Activated CD4-positive, alpha-beta T cell treated with anti-CD3 and anti-CD28 coated beads, Interleukin-2, amount 50 U/mL, for 24 hours (primary cell): ENCODE measurements at regions not wholly inside any gene's neighbourhood (a gene's known extent, or its start where the extent isn't known, plus 50 kb on each side); places are given as distances from the start of the nearest gene placed in this dataset.

Experiments used
- DNase-seq, 2 donors: peaks; one replicate each; pipeline ENCODE4 v3.0.0-alpha.2; 2020; ENCODE audit warnings: low read depth in 1 of 2, low spot score in 1 of 2

GRCh38 chr10:60522617-60523016, 132.9 kb upstream of the ANK3 start:
- DNase-seq: no peak

DNA sequence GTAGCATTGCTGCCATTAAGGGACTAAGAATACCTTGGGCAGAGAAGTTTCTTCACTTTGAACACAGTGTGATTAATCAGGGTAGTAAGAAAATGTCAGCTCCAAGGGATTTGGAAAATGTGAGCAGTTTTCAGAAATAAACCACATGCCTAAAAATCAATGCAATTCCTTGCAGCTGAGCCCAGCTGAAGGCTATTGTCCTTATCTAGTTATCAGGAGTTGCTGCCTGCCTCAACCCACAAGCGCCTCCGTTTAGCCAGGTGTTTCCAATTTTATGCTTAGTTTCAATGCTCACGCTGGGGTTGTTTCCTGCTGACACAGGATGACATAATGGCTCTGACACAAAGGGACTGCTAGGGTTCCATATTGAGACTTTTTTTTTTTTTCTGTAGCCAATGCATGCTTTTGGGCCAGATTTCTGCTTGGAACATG, 132.3 kb upstream of the ANK3 start:
- DNase-seq: no peak

DNA sequence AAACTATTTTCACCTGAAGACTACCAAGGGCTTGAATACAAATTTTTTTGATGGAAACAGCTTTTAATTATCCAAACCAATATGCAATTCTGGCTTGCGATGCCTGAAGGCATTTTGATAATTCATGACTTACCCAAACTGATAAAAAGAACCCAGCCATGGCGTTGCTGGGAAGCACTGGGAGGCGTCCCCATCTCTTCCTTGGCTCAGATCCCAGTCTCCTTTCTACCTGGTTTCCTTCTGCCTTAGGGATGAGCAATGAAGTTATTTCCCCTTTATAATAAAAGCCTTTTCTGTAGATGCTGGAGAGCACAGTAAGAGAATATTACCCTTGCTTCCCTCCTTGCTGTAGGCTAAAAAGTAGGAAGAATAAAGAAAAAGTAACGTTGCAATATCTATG, 129.1 kb upstream of the ANK3 start:
- DNase-seq: no peak

DNA sequence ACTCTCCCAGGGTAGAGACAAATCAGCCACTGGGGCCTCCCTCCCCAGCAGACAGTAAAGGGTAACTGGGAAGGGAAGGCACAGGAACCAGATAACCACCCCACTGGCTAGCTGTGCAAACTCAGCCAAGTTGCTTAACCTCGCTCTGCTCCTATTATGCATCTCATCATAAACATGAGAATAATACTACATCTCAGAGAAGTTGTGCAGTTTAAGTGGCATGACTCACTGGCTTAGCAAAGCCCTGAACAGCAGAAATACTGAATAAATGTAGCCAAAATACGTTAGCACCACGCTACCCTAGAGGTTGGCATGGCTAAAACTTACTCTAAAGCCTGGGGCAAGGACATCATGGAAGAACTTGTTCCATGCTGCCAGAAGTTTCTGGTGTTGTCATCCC, 128.1 kb upstream of the ANK3 start:
- no peak for DNase-seq

- DNase-seq: no peak
Observed at GRCh38 chr10:60513281-60513680, 123.6 kb upstream of the ANK3 start.

DNA sequence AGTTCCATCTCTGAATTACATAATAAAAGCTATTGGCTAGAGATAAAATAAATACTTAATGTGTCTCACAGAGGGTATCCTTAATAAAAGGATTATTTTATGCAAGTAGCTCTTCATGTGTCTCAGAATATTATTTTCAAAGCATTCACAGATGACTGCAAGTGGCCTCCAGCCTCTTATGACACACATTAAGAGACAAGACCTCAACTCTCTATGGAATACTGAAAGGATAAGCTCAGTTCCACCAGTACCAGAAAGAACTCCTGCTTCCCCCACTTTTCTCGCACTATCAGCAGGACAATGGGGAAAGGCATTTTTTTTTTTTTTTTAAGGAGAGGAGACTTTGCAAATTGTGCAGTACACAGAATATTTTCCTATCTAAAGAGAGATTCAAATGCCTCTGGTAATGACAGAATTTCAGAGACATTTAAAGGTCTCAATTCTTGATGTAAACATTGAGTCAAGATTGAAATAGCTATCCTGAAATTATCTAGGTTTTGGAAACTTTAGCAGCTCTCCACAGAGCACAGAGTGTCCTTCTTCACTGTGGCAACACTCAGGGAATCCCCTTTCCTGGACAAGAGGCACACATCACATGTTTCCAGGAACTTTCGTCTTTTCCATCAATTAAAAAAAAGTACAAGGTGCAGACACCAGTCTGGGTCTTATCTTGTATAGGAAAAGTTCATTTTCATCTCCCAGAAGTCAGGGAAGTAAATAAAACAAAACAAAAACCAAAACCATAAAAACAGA, 122.0 kb upstream of the ANK3 start:
- no peak for DNase-seq

DNA sequence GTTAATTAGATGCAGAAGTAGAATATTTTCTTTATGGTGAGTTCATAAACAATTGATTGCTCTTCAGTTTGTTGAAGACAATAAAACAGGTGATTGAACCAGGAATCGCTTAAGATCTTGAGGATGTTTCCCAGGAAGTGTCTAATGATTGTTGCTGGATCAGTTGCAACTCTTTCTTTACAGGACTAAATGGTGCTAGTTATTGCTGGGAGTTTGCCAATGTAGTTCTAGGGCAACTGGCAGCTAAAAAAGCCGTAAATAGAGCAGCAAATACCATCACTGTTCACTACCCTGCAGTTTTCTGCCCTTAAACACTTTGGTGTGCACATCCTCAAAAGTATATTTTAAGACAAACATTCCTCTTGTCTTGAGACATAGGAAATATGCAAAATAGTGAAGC, 119.2 kb upstream of the ANK3 start:
- no peak for DNase-seq

DNA sequence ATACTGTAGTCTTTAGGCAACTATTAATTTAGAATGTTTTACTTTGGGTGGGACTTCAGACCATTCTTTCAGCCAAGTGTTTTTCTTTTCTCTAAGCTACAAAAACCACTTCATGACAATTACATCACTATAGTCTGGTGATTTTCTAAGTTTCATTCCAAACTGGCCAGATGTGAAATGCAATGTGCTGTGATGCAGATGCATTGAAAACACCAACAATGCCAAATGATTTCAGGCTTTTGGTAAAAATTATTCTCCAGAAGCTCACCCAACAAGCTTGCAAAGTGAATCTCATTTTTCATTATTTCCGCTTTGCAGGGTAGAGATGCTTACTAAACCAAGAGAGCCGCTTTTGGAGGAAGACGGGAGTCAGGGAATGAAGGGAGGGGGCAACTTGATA, 118.4 kb upstream of the ANK3 start:
- DNase-seq: no peak

GRCh38 chr10:60502621-60503020, 112.9 kb upstream of the ANK3 start:
- no peak for DNase-seq

DNA sequence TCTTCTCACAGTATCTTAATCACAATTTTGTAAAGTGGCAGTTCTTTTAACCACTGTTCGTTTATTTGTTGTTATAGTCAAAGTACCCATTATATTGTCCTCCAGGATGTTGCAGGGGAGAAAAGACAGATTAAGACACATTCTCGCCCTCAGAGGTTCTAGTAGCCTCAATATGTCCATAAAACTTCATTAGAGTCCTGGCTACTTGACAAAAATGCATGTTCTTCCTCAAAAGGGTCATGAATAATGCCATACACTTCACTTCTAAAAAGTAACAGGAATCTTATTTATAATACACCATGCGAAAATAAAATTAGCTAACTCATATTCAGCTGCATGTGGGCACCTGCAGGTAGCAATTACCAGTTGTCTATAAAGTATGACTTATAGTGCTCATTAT, 109.3 kb upstream of the ANK3 start:
- DNase-seq: no peak

GRCh38 chr10:60497364-60497763, 107.7 kb upstream of the ANK3 start:
- no peak for DNase-seq

GRCh38 chr10:60496181-60496580, 106.5 kb upstream of the ANK3 start:
- DNase-seq: no peak

- no peak for DNase-seq
Observed at GRCh38 chr10:60495338-60496055, 105.8 kb upstream of the ANK3 start.

GRCh38 chr10:60494774-60495173, 105.1 kb upstream of the ANK3 start:
- DNase-seq: no peak

- no peak for DNase-seq
Observed at GRCh38 chr10:60491162-60491561, 101.5 kb upstream of the ANK3 start.

DNA sequence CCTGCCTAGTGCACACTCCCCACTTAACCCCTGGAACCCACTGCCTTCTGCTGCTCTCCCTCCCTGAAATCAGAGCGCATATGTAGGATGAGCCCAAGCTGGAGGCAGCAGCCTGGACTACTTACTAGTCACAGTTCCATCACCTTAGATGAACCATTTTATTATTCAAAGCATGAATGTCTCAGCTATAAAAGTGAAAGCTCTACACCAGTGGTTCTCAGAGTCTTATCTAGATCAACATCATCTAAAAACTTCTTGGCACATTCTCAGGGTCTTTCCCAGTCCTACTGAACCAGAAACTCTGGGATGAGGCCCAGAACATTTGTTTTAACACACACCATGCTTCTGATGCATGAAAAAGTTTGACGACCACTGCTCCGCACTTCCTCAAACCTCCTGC, 100.3 kb upstream of the ANK3 start:
- DNase-seq: no peak

DNA sequence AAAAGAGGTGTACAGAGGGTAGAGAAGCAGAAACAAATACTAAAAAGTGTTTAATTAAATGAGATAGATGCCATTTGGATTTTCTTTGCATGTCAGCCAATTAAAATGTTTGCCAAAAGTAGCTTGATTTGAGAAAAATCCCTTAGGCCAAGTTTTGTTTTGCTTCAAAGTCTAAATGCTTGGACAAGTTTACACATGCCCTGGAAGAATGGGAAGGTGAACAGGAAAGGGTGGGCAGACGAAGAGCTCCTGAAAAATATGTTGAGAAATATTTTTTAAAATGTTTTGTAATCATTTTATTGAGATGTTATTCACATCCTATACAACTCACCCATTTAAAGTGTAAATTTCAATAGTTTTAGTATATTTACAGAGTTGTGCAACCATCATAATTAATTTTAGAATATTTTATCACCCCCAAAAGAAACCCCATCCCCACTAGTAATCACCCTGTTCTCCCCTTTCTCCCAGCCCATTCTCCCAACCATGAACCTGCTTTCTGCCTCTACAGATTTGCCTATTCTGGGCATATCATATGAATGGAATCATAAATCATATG, 98.5 kb upstream of the ANK3 start:
- DNase-seq: no peak

- DNase-seq: no peak
Observed at GRCh38 chr10:60487543-60487942, 97.9 kb upstream of the ANK3 start.

DNA sequence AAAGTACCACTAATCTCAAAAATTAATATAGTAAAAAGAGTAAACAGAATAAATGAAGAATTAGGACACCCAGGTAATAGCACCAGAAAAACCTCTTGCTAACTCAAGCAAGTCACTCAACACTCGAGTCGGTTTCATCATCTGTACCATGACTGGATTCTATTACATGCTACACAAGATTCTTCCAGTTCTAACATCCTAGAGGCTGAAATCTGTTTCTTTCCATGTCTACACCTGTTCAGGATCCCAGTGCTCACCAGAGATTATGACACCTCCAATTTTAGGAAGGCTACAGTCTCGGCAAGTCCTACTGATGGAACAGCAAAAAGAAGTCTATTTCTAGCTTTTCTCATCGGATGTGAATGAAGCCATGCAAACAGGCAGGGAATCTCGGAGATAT, 95.3 kb upstream of the ANK3 start:
- DNase-seq: no peak

DNA sequence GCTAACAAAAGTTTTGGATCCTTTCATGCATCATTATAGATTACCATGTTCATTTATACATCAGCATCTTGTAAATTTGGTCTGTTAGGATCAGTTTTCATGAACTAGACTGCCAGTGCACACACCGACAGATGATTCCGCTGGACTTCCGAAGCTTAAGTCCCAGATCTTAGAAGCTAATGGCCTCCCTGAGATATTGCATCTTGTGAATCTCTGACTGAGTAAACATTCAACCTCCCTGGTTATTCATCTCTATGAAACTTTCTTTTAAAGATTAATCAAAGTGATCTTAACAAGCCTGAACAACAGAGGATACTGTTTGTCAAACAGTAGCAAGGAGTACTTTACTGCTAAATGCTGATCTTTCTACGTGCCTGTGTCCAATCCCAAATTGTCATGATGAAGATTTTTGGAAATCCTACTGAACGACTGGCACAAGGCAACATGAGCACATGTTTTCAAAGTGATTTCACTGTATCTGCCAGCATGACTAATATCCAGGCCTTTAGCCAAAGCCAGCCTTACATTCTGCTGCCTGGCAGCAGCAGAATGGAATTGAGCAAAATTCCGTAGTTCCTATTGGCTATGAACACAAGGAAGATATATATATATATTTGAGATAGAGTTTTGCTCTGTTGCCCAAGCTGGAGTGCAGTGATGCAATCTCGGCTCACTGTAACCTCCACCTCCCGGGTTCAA, 91.3 kb upstream of the ANK3 start:
- DNase-seq: no peak

- no peak for DNase-seq
Observed at GRCh38 chr10:60479305-60480020, 89.8 kb upstream of the ANK3 start.
